KMS-11 (cell line): ENCODE measurements at regions not wholly inside any gene's neighbourhood (a gene's known extent, or its start where the extent isn't known, plus 50 kb on each side); places are given as distances from the start of the nearest gene placed in this dataset.

Source experiments
- H2AFZ ChIP-seq: fragments of 200-600 bp; sonication (generic); 2 replicates; pipeline ENCODE4 v1.6.1; 2016; ENCODE audit warnings: antibody characterized with exemption, mixed run types, low read depth
- H3K27ac ChIP-seq: fragments of 200-600 bp; sonication (generic); 2 replicates; pipeline ENCODE4 v1.6.1; 2016; ENCODE audit warnings: mild to moderate bottlenecking, mixed run types
- H3K27me3 ChIP-seq: fragments of 200-600 bp; sonication (generic); 2 replicates; pipeline ENCODE4 v1.6.1; 2017; ENCODE audit warnings: mild to moderate bottlenecking, low read depth, mixed run types, moderate library complexity; ENCODE audit not compliant: insufficient read depth
- H3K36me3 ChIP-seq: fragments of 200-600 bp; sonication (generic); 2 replicates; pipeline ENCODE4 v1.6.1; 2017; ENCODE audit warnings: mild to moderate bottlenecking, mixed run types; ENCODE audit not compliant: insufficient read depth
- H3K4me1 ChIP-seq: fragments of 200-600 bp; sonication (generic); 2 replicates; pipeline ENCODE4 v1.6.1; 2016; ENCODE audit warnings: mild to moderate bottlenecking, low read depth, mixed run types; ENCODE audit not compliant: poor library complexity, severe bottlenecking
- H3K4me2 ChIP-seq: fragments of 200-600 bp; sonication (generic); 2 replicates; pipeline ENCODE4 v1.7.0; 2016; ENCODE audit warnings: mild to moderate bottlenecking, mixed run types
- H3K4me3 ChIP-seq: fragments of 200-600 bp; sonication (generic); IDR thresholded peaks from 2 replicates; pipeline ENCODE4 v1.6.1; 2017; ENCODE audit warnings: low read depth, low read length, mixed read lengths; ENCODE audit not compliant: insufficient read depth
- H3K79me2 ChIP-seq: fragments of 200-600 bp; sonication (generic); 2 replicates; pipeline ENCODE4 v1.6.1; 2016; ENCODE audit warnings: low read depth, mixed run types; ENCODE audit not compliant: insufficient read depth
- H3K9ac ChIP-seq: fragments of 200-600 bp; sonication (generic); 2 replicates; pipeline ENCODE4 v1.6.1; 2016; ENCODE audit warnings: mild to moderate bottlenecking, mixed run types
- H4K20me1 ChIP-seq: fragments of 200-600 bp; sonication (generic); 2 replicates; pipeline ENCODE4 v1.6.1; 2016; ENCODE audit warnings: mild to moderate bottlenecking, mixed run types; ENCODE audit not compliant: insufficient read depth
- TF ChIP-seq, protein P1 (sequence below): fragments of 200-600 bp; sonication (generic); conservative IDR thresholded peaks from 2 replicates; pipeline ENCODE4 v1.6.1; 2017; ENCODE audit warnings: low read depth, mild to moderate bottlenecking, antibody characterized with exemption, low read length, moderate library complexity, mixed read lengths

DNA sequence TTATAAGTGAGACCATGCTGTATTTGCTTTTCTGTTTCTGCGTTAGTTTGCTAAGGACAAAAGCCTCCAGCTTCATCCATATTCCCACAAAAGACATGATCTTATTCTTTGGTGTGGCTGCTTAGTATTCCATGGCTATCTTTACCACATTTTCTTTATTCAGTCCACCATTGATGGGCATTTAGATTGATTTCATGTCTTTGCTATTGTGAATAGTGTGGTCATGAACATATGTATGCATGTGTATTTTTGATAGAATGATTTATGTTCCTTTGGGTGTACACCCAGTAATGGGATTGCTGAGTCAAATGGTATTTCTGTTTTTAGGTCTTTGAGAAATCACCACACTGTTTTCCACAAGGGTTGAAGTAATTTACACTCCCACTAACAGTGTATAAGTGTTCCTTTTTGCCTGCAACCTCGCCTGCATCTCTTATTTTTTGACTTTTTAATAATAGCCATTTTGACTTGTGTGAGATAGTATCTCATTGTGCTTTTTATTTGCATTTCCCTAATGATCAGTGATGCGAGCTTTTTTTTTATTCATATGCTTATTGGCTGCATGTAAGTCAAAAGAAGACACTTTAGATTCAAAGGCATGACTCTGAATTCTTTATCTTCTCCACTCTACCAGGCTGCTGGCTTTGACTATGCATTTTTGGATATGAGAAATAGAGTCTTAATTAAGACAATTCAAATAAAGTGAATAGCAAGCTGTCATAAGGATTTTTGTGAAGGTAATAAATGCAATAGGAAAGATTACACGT, 183.3 kb upstream of the SYNPR start:
- H3K4me2 ChIP-seq: no peak overlapping the region
- TF ChIP-seq, protein P1, sequence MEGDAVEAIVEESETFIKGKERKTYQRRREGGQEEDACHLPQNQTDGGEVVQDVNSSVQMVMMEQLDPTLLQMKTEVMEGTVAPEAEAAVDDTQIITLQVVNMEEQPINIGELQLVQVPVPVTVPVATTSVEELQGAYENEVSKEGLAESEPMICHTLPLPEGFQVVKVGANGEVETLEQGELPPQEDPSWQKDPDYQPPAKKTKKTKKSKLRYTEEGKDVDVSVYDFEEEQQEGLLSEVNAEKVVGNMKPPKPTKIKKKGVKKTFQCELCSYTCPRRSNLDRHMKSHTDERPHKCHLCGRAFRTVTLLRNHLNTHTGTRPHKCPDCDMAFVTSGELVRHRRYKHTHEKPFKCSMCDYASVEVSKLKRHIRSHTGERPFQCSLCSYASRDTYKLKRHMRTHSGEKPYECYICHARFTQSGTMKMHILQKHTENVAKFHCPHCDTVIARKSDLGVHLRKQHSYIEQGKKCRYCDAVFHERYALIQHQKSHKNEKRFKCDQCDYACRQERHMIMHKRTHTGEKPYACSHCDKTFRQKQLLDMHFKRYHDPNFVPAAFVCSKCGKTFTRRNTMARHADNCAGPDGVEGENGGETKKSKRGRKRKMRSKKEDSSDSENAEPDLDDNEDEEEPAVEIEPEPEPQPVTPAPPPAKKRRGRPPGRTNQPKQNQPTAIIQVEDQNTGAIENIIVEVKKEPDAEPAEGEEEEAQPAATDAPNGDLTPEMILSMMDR: no peak

DNA sequence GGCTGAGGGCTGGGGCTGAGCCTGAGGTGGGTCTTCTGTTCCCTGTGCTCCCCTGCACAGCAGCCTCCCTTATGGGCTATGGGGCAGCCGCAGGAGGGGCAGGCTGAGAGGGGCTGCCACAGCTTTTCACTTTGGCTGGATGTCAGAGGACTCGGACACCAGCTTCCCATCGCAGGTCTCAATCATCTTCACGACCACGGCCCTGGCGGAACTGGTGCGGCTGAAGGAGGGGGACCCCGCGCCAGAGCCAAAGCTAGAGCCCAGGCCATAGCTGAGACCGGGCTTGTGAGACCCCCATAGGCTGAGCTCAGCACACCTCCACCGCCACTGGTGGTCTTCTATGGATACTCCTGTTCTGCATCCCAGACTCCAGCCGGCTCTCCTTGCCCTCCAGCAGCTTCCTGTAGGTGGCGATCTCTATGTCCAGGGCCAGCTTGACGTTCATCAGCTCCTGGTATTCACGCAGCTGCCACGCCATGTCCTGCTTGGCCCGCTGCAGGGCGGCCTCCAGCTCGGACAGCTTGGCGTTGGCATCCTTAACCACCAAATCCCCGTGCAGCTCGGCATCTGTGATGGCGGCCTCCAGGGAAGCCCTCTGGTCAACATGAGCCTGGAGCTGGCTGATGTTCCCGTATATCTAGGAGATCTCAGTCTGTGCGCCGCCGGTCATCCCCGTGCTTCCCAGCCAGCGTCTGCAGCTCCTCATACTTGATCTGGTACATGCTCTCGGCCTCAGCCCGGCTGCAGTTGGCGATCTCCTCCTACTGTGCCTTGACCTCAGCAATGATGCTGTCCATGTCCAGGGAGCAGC, 181.7 kb upstream of the SYNPR start:
- Histone ChIP-seq H2AFZ (no peak overlapping the region), H4K20me1 (no peaks in the 10 kb centered on the region), H3K27me3 (no peaks in the 10 kb centered on the region), H3K4me2 (no peak overlapping the region), H3K9ac (no peak overlapping the region), H3K27ac (no peak overlapping the region), H3K4me3 (no peak overlapping the region), H3K79me2 (no peaks in the 10 kb centered on the region), H3K4me1 (no peaks in the 10 kb centered on the region), H3K36me3 (no peaks in the 10 kb centered on the region)
- TF ChIP-seq, protein P1: no peak

More for the DNA sequence above, 183.3 kb upstream of the SYNPR start:
- Histone ChIP-seq H2AFZ (no peak overlapping the region), H3K27ac (no peak overlapping the region), H3K36me3 (no peaks in the 10 kb centered on the region), H3K27me3 (no peaks in the 10 kb centered on the region), H3K4me1 (no peaks in the 10 kb centered on the region), H3K9ac (no peak overlapping the region), H3K79me2 (no peaks in the 10 kb centered on the region), H4K20me1 (no peaks in the 10 kb centered on the region), H3K4me3 (no peak overlapping the region)

DNA sequence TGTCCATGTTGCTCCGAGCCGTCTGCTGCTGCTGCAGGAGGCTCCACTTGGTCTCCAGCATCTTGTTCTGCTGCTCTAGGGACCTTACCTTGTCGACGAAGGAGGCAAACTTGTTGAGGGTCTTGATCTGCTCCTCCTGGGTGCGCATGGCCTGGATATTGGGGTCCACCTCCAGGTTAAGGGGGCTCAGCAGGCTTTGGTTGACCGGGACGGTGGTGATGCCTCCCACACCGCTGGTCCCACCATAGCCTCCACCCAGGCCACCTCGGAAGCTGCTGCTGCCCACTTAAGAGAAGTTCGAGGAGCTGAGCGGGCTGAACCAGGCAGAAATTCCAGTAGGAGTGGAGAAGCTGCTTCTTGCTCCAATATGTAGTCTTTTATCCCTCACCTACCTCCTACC, 180.7 kb upstream of the SYNPR start:
- Histone ChIP-seq H3K4me2 (no peak overlapping the region), H4K20me1 (no peaks in the 10 kb centered on the region), H3K36me3 (no peaks in the 10 kb centered on the region), H2AFZ (no peak overlapping the region), H3K27ac (no peak overlapping the region), H3K4me1 (no peaks in the 10 kb centered on the region), H3K79me2 (no peaks in the 10 kb centered on the region), H3K9ac (no peak overlapping the region), H3K27me3 (no peaks in the 10 kb centered on the region), H3K4me3 (no peak overlapping the region)
- TF ChIP-seq, protein P1: no peak

DNA sequence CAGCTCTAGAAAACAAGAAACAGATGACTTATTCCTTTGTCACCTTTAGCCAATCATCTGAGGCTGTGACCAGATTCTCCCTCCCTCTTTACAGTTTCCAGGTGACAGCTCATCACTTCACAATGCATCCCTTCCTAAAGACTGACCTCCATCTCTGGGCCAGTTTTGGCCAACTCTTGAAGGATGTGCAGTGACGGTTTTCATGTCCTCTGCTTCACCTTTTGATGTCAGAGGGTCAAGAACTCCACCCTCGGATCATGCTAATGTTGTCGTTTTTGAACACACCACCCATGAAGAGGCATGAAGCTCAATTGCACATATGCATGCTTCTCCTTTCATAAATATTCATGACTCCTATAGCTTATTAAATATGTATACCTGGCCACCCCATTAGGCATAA, 161.2 kb upstream of the SYNPR start:
- Histone ChIP-seq H4K20me1 (no peaks in the 10 kb centered on the region), H3K36me3 (no peaks in the 10 kb centered on the region), H3K27me3 (no peaks in the 10 kb centered on the region), H3K27ac (no peak overlapping the region), H3K4me2 (no peak overlapping the region), H3K4me3 (no peak overlapping the region), H3K79me2 (no peaks in the 10 kb centered on the region), H3K4me1 (no peaks in the 10 kb centered on the region), H2AFZ (no peak overlapping the region), H3K9ac (no peak overlapping the region)
- TF ChIP-seq, protein P1: no peak
